HG02973 (cell line): ENCODE measurements at regions not wholly inside any gene's neighbourhood (a gene's known extent, or its start where the extent isn't known, plus 50 kb on each side); places are given as distances from the start of the nearest gene placed in this dataset.
A peak's percentile ranks its signal among the peaks of the same experiment; 100 is the strongest.

ENCODE experiments used
- ATAC-seq: cut with Tn5 transposase; IDR thresholded peaks from one replicate; pipeline ENCODE4 v1.9.1; 2021; ENCODE audit warnings: moderate library complexity; ENCODE audit not compliant: unreplicated experiment

- ATAC-seq = peak; percentile 51
Observed at GRCh38 chr2:65710779-65711295, 278.4 kb upstream of the SPRED2 start.

GRCh38 chr2:65710356-65710755 lies 278.0 kb upstream of the SPRED2 start:
- ATAC-seq = no peak

GRCh38 chr2:65708086-65708485 lies 275.7 kb upstream of the SPRED2 start:
- no peak for ATAC-seq

- ATAC-seq = no peak
Observed at GRCh38 chr2:65706411-65706810, 274.0 kb upstream of the SPRED2 start.

- ATAC-seq = no peak
Observed at GRCh38 chr2:65701191-65701590, 268.8 kb upstream of the SPRED2 start.

- no peak for ATAC-seq
Observed at GRCh38 chr2:65700720-65701119, 268.3 kb upstream of the SPRED2 start.

- no peak for ATAC-seq
Observed at GRCh38 chr2:65700004-65700651, 267.7 kb upstream of the SPRED2 start.

GRCh38 chr2:65691816-65692215 lies 259.4 kb upstream of the SPRED2 start:
- no peak for ATAC-seq

- ATAC-seq = no peak
Observed at GRCh38 chr2:65688141-65688886, 255.9 kb upstream of the SPRED2 start.

- ATAC-seq = no peak
Observed at GRCh38 chr2:65687614-65688013, 255.2 kb upstream of the SPRED2 start.

GRCh38 chr2:65686928-65687521 lies 254.6 kb upstream of the SPRED2 start:
- no peak for ATAC-seq

GRCh38 chr2:65681503-65681902 lies 249.1 kb upstream of the SPRED2 start:
- ATAC-seq = no peak

GRCh38 chr2:65678779-65679391 lies 246.5 kb upstream of the SPRED2 start:
- no peak for ATAC-seq

GRCh38 chr2:65675350-65675749 lies 243.0 kb upstream of the SPRED2 start:
- no peak for ATAC-seq

- ATAC-seq = no peak
Observed at GRCh38 chr2:65671670-65672242, 239.4 kb upstream of the SPRED2 start.

GRCh38 chr2:65669574-65669973 lies 237.2 kb upstream of the SPRED2 start:
- ATAC-seq = no peak

- no peak for ATAC-seq
Observed at GRCh38 chr2:65668744-65669143, 236.3 kb upstream of the SPRED2 start.

GRCh38 chr2:65666156-65666725 lies 233.8 kb upstream of the SPRED2 start:
- ATAC-seq = peak; percentile 99

GRCh38 chr2:65664931-65665330 lies 232.5 kb upstream of the SPRED2 start:
- no peak for ATAC-seq

- no peak for ATAC-seq
Observed at GRCh38 chr2:65663831-65664407, 231.5 kb upstream of the SPRED2 start.
